ENCODE measurements at regions not wholly inside any gene's neighbourhood (a gene's known extent, or its start where the extent isn't known, plus 50 kb on each side); places are given as distances from the start of the nearest gene placed in this dataset.

DNA sequence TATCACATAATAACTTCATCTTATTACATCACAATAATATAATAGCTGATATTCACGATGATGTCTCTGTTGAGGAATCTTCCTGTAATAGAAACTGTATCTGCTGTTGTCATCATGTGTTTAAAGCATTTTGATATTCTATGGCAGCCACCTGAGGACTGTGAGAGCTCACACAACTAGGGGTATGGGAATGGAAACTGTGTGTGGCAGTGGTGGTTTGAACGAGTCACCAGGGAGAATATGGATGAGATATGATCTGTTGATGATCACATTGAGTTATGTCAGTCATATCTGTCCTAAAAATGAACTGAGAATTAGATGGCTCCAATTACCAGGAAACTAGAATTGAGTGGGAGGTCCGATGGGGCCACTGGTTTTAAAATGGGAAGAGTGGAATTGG is 169.6 kb downstream of the MID1IP1 start:
- no CpG with 5 or more reads among the region's 3 CpGs for WGBS (ENCODE audit: extremely low coverage, insufficient read length, low lambda C conversion rate)
- H4K8ac ChIP-seq (replicated peaks; ENCODE audit: insufficient read length, low read depth, low read length) = no peak overlapping the region
- TF ChIP-seq, protein P1, sequence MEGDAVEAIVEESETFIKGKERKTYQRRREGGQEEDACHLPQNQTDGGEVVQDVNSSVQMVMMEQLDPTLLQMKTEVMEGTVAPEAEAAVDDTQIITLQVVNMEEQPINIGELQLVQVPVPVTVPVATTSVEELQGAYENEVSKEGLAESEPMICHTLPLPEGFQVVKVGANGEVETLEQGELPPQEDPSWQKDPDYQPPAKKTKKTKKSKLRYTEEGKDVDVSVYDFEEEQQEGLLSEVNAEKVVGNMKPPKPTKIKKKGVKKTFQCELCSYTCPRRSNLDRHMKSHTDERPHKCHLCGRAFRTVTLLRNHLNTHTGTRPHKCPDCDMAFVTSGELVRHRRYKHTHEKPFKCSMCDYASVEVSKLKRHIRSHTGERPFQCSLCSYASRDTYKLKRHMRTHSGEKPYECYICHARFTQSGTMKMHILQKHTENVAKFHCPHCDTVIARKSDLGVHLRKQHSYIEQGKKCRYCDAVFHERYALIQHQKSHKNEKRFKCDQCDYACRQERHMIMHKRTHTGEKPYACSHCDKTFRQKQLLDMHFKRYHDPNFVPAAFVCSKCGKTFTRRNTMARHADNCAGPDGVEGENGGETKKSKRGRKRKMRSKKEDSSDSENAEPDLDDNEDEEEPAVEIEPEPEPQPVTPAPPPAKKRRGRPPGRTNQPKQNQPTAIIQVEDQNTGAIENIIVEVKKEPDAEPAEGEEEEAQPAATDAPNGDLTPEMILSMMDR (conservative IDR thresholded peaks at IDR 0.05) = no peak
- no peak overlapping the region for H3K9ac ChIP-seq (ENCODE audit: extremely low read depth, insufficient read length, low read length)
- Mint-ChIP-seq H3K9me3 (peaks cover 54 to 75% of the 10 kb centered on the region in 2 experiments), H3K4me3 (no peak overlapping the region), H3K4me1 (peaks cover 4 to 7% of the 10 kb centered on the region in 2 experiments; a peak in 3 of 4 replicates), H3K27me3 (ENCODE audit: low read depth) (no peaks in the 10 kb centered on the region), H3K27ac (no peak overlapping the region), H3K36me3 (ENCODE audit: insufficient read depth in 1 of 3, low read depth in 3 of 3) (peaks cover 0 to 4% (median 0%) of the 10 kb centered on the region in 3 experiments; a peak in 3 of 7 replicates)
- no peak overlapping the region for H2BK120ac ChIP-seq (ENCODE audit: low read depth, low read length, poor library complexity, severe bottlenecking)
- H2BK5ac ChIP-seq (ENCODE audit: insufficient read length, low read length) = no peak overlapping the region
- H3K56ac ChIP-seq (ENCODE audit: insufficient read length, low read depth, low read length) = no peak overlapping the region
- no peak overlapping the region for H3K23ac ChIP-seq (ENCODE audit: insufficient read length, low read depth, low read length)
- H3K27ac ChIP-seq (ENCODE audit: insufficient read length, low read depth, low read length) = no peak overlapping the region
- no peaks in the 10 kb centered on the region for H4K20me1 ChIP-seq (ENCODE audit: control insufficient read depth, insufficient read depth, insufficient read length)
- no peak overlapping the region for H3K18ac ChIP-seq (ENCODE audit: insufficient read length, low read depth, low read length)
- H2BK20ac ChIP-seq (ENCODE audit: low read depth, low read length, poor library complexity, severe bottlenecking) = no peak overlapping the region
- DNase-seq = no peak
- H2AFZ ChIP-seq (ENCODE audit: low read length) = no peak overlapping the region
- H4K5ac ChIP-seq (ENCODE audit: insufficient read length, low read depth, low read length) = no peak overlapping the region
- peaks cover under 1% of the 10 kb centered on the region; the same call in 1 of the 2 replicates for H3K4me1 ChIP-seq (ENCODE audit: insufficient read depth, low read length)
- no peak overlapping the region for H2BK15ac ChIP-seq (ENCODE audit: low read depth, low read length)
- H3K9me3 ChIP-seq (ENCODE audit: control insufficient read depth, low read depth, low read length) = no peaks in the 10 kb centered on the region
- H3K27me3 ChIP-seq (ENCODE audit: insufficient read depth, low read length) = no peaks in the 10 kb centered on the region
- no peak overlapping the region for H3K4ac ChIP-seq (ENCODE audit: low read depth, low read length)
- no peak overlapping the region for H2BK12ac ChIP-seq (ENCODE audit: insufficient read length, low read depth, low read length)
- no peaks in the 10 kb centered on the region for H3K23me2 ChIP-seq (ENCODE audit: insufficient read length, low read depth, low read length, poor library complexity, severe bottlenecking)
- no peaks in the 10 kb centered on the region for H3K79me1 ChIP-seq (ENCODE audit: insufficient read depth, low read depth, low read length, poor library complexity, severe bottlenecking)
- no peak overlapping the region for H2AK5ac ChIP-seq (ENCODE audit: insufficient read length, low read length)
- no peaks in the 10 kb centered on the region for H3K79me2 ChIP-seq (ENCODE audit: insufficient read depth, low read length)
- no peak overlapping the region for H3K4me2 ChIP-seq (ENCODE audit: insufficient read depth, insufficient read length, low read length)
- no peak overlapping the region for H3T11ph ChIP-seq (ENCODE audit: low read length)
- no peak overlapping the region for H3K14ac ChIP-seq (ENCODE audit: insufficient read depth, low read length)
- no peak overlapping the region for H4K91ac ChIP-seq (ENCODE audit: insufficient read length, low read depth, low read length)

All from H9 (cell line).